ENCODE measurements at regions not wholly inside any gene's neighbourhood (a gene's known extent, or its start where the extent isn't known, plus 50 kb on each side); places are given as distances from the start of the nearest gene placed in this dataset.

- no peak for DNase-seq
Measured at GRCh38 chr3:170780471-170780870, 89.5 kb downstream of the RPL22L1 start.

- DNase-seq = no peak
Measured at GRCh38 chr3:170778240-170779217, 91.5 kb downstream of the RPL22L1 start.

- DNase-seq = no peak
Measured at GRCh38 chr3:170777564-170777926, 92.5 kb downstream of the RPL22L1 start.

GRCh38 chr3:170776887-170777563, 93.0 kb downstream of the RPL22L1 start:
- no peak for DNase-seq

- DNase-seq = no peak
Measured at GRCh38 chr3:170773682-170774425, 96.1 kb downstream of the RPL22L1 start.

- DNase-seq = peak; percentile 34
Measured at GRCh38 chr3:170772175-170772574, 97.8 kb downstream of the RPL22L1 start.

GRCh38 chr3:170768334-170768801, 101.6 kb downstream of the RPL22L1 start:
- peak; percentile 80 for DNase-seq

- DNase-seq = no peak
Measured at GRCh38 chr3:170767576-170767941, 102.4 kb downstream of the RPL22L1 start.

GRCh38 chr3:170766823-170767575, 103.0 kb downstream of the RPL22L1 start:
- DNase-seq = no peak

GRCh38 chr3:170766253-170766652, 103.7 kb downstream of the RPL22L1 start:
- DNase-seq = peak; percentile 49

- DNase-seq = no peak
Measured at GRCh38 chr3:170765419-170766078, 104.4 kb downstream of the RPL22L1 start.

GRCh38 chr3:170764017-170764416, 106.0 kb downstream of the RPL22L1 start:
- no peak for DNase-seq

- no peak for DNase-seq
Measured at GRCh38 chr3:170762064-170762463, 107.9 kb downstream of the RPL22L1 start.

GRCh38 chr3:170761103-170761502, 108.9 kb downstream of the RPL22L1 start:
- no peak for DNase-seq

GRCh38 chr3:170760174-170760526, 109.8 kb downstream of the RPL22L1 start:
- DNase-seq = peak; percentile 67

GRCh38 chr3:170759511-170760173, 110.4 kb downstream of the RPL22L1 start:
- DNase-seq = no peak

GRCh38 chr3:170757038-170757437, 113.0 kb downstream of the RPL22L1 start:
- no peak for DNase-seq

GRCh38 chr3:170754311-170754693, 115.7 kb downstream of the RPL22L1 start:
- no peak for DNase-seq

- DNase-seq = peak; percentile 68
Measured at GRCh38 chr3:170753421-170754310, 116.3 kb downstream of the RPL22L1 start.

- no peak for DNase-seq
Measured at GRCh38 chr3:170752571-170753155, 117.3 kb downstream of the RPL22L1 start.

All from fibroblast of upper back skin (primary cell).